HG02798 (cell line): ENCODE measurements at regions not wholly inside any gene's neighbourhood (a gene's known extent, or its start where the extent isn't known, plus 50 kb on each side); places are given as distances from the start of the nearest gene placed in this dataset.

ENCODE experiments used
- ATAC-seq: cut with Tn5 transposase; IDR thresholded peaks from one replicate; pipeline ENCODE4 v1.9.1; 2021; ENCODE audit warnings: mild to moderate bottlenecking; ENCODE audit not compliant: unreplicated experiment, poor library complexity

DNA sequence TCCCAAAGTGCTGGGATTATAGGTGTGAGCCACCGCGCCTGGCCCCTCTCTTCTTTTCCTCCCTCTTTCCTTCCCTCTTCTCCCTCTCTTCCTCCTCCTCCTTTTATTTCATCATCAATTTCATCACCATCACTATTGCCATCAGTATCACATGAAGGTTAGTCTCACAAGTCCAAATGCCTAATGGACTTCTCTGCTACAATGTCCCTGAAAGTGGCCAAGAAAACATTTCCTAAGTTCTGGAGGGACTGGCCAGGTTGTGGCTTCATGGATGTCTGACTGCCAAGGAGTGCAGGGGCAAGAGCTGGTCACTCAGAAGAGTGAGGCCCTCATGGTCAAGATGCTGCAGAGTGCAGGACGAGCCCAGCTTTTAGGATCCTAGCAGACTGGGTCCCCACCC is 97.6 kb downstream of the SYNE3 start:
- no peak for ATAC-seq

DNA sequence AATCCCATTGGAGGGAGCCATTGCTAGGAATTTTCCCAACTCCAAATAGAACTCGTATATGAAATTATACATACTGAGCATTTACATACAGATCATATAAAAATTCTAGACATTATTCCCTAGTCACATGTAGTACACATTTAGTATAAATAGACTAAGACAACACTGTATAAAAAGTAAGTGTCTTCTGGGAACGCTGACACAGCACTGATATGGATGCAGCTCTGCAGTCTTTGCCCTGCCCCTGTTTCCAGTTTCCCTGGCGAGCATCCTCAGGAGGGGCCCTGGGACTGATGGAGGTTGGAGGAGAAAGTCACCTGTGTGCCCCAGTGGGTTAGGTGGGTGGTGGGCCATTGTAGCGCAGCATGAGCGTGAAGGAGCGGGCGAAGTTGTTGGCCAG is 97.8 kb upstream of the CLMN start:
- no peak for ATAC-seq

GRCh38 chr14:95415993-95416392 is 96.3 kb upstream of the CLMN start:
- ATAC-seq: no peak

DNA sequence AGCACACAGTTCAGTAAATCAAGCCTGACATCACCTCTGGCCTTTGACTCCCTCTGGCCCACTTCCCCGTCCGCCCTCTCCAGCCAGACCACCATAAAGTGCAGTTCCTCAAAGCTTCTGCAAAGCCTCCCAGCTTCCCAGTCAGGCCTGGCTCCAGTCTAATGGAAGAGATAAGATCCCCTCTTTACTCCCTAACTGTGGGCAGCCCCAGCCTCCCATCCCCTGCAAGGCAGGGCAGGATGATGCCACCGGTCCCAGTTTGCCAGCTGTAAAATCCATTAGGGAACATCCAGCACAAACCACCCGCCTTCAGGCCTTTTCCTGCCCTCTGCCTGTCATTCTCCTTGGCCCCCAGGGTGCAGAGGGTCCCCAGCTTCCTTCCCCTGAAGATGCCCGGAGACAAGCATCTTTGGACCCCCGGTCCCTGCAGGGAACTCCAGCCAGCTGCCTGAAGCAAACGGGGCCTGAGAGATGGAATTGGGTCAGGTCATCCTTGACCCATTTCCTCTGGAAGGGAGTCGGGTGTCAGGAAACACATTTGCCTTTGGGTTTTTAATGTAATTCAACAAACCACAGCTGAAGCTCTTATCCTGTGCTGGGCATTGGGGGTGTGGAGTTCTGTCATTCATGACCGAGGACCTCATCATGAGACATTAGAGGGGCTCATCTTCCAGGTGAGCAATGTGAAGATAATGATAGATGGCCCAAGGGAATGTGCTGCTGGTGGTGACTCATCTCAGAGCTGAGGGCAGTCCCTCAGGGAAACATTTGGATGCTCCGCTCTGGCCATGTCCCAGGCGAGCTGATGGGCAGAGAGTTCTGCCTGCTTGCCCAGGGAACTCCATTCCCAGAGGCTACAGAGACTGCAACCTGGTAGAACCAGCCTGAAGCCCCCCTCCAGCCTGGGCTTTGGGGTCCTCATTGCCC is 93.8 kb upstream of the CLMN start:
- no peak for ATAC-seq

DNA sequence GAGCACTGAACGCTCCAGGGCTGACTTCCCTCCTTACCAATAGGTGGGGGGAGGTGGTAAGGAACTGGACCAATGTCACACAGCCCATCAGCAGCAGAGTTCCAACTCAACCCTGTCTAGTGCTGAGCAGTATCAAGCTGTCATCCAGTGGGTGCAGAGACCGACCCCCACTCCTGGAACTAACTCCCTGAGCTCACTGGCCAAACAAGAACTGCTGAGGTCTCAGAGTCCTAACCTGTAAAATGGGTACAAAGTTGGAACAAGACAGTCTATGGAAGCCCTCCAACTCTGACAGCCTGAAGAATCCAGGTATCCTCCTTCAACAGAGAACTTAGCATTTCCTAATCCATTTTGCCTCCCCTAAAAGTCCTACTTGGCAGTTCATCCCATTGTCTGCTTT is 91.1 kb upstream of the CLMN start:
- ATAC-seq: no peak

- ATAC-seq: no peak
These were observed 90.0 kb upstream of the CLMN start for GRCh38 chr14:95409477-95410272.

DNA sequence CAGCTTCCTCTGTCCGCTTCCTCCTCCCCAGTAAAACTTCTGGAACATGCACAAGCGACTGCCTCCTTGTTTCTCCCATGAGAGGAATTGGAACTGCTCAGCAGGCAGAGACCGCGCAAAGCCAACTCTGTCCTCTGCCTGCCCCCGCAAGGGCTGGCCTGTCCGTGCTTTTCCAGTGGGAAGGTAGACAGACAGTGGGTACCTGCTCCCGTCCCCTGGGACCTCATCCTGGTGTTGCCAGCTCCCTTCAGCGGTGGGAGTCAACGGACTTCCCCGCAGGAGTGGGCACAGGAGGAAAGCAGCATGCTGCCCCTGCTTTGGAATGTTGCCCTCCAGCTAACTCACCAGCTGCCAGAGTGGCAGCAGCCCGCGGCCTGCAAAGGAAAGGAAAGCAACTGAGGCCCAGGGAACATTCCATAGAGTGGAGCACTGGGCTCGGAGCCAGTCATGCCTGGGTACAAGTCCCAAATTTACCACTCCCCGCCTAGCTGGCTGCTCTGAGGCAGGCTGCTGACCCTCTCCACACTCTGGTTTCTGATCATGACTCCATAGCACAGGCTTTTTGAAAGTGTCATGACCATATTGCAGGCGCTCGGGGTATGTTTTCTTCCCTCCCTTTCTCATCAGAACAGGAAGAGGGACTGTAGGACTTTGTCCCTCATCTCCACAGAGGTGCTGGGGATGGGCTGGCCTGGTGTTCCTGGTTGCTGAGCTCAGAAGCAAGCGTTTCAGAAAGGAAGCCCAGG is 89.2 kb upstream of the CLMN start:
- no peak for ATAC-seq

GRCh38 chr14:95407354-95407753 is 87.6 kb upstream of the CLMN start:
- ATAC-seq: no peak

DNA sequence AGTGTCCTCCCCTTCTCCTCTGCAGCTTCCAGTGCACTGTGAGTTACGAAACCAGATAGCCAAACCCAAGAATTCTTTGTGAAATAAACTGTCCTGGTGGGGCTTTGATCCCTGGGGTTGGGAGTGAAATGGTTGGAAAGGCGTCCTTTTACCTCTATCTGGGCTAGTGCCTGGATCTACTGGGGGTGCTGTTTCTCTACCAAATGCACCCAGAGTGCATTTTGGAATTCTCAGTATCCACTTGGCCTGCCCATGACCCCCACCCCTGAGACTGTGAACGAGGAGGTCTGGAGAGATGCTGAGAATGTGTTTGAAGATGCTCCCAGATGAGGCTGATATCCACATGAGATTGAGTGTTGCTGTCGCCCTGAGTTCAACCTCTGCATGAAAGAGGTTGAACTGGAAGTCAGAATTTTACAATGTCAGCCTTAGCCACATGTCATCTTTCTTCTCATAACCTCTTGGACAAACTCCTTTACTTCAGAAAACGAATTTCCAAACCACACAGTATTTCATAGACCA is 87.1 kb upstream of the CLMN start:
- ATAC-seq: no peak

GRCh38 chr14:95404583-95404982 is 84.9 kb upstream of the CLMN start:
- ATAC-seq: no peak

DNA sequence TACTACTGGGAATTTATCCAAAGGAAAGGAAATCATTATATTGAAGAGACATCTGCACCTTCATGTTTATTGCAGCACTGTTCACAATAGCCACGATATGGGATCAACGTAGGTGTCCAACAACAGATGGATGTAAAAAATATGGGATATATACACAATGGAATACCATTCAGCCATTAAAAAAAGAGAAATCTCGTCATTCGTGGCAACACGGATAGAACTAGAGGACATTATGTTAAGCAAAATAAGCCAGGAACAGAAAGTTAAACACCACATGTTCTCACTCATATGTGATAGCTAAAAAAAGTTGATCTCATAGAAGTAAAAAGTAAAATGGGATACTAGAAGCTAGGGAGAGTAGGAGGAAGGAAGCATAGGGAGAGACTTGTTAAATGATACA is 82.9 kb upstream of the CLMN start:
- no peak for ATAC-seq

- ATAC-seq: no peak
These were observed 82.5 kb upstream of the CLMN start for GRCh38 chr14:95402176-95402575.

DNA sequence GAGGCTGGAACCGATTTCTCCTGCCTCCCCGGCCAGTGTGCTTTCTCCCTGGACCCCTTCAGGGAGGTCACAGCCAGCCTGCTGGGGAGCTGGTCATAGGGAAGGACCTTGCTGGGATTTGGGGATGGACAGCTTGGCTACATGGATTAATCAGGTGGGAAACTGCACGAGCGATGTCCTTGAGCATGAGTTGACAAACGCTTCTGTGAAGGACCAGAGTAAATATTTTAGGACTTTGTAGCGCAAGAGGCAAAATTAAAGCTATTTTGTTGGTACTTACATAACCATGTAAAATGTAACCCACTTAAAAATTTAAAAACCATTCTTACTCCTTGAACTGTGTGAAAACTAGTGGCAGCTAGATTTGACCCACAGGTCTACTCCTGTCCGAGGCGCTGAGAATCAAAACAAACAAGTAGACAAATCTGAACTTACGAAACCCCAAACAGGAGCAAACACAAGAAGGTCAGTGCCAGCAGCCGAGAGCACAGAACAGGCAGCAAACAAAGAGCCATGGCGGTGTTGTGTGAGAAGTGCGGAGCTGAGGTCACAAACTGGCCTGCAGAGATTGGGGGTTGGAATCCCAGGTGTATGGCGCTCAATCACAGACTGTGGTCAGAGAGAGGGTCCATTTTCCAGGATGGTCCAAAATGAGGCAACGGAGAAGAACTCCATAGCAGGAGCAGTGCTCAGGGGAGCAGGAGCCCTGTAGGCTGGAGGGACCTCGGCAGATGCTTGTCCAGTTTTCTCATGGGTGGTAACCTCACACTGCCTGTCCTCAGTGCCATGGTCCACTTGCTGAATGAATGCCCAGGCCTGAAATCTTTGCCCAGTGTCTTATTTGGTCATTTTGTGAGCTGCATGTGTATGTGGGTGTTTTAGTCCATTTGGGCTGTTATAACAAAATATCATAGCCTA is 79.2 kb upstream of the CLMN start:
- ATAC-seq: no peak

DNA sequence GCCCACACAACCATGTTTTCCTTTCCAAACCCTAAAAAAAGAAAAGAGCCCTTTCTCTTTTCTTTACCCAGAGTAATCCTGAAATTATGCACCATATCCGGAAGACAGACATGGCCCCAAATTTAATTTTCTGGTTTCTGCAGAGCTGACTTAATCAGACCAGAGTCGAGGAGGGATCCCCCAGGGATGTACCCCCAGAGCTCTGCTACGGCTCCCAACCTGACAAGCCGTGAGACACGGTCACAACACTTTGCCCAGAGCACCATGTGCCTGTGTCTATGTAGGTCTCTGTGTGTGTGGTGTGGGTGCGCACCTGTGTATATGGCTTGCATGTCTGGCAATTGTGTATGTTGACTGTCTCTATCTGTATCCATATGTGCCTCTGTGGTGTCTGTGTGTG is 77.6 kb upstream of the CLMN start:
- no peak for ATAC-seq

- ATAC-seq: no peak
These were observed 76.5 kb upstream of the CLMN start for GRCh38 chr14:95396221-95396620.

DNA sequence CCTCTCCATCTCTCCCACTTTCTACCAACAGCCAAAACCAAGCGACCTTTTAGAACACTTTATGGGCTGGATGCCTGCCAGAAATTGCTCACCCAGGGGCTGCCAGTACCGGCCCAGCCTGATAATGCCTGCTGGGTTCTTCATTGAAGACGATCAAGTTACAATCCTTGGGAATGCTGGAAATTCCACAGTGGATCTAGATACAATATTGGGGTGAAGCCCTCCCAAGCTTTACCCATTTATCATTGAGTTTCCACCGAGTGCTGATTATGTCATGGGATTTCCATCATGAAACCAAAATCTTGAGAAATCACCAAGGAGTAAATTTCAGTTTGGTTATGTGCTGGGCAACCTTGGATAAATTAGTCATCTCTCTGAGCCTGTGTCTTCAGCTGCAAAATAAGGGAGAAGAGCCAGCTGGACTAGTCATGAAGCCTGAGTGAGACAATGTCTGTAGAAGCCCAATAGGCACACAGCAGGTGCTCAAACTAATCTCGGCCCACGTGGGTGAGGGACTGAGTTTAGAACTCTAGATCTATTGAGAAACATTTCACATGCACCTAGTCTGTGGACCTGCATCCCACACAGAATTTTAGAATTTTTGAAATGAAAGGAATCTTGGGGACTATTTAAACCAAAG is 75.5 kb upstream of the CLMN start:
- ATAC-seq: no peak

GRCh38 chr14:95394297-95395097 is 74.8 kb upstream of the CLMN start:
- no peak for ATAC-seq

GRCh38 chr14:95392841-95393240 is 73.1 kb upstream of the CLMN start:
- no peak for ATAC-seq
